ENCODE measurements at regions not wholly inside any gene's neighbourhood (a gene's known extent, or its start where the extent isn't known, plus 50 kb on each side); places are given as distances from the start of the nearest gene placed in this dataset.

GRCh38 chr1:37118790-37119189 lies 84.5 kb upstream of the GRIK3 start:
- Histone ChIP-seq H3K27me3 (ENCODE audit: insufficient read depth, low read length) (peaks cover 44% of the 10 kb centered on the region), H3K36me3 (ENCODE audit: control insufficient read depth in 1 of 2, insufficient read depth in 2 of 2, low read length in 2 of 2) (no peaks in the 10 kb centered on the region), H3K9me3 (ENCODE audit: control insufficient read depth in 1 of 2, insufficient read depth in 1 of 2, low read depth in 1 of 2, low read length in 2 of 2) (no peaks in the 10 kb centered on the region), H3K79me2 (ENCODE audit: insufficient read depth, low read length) (no peaks in the 10 kb centered on the region), H3K4me1 (ENCODE audit: control insufficient read depth in 1 of 2, insufficient read depth in 2 of 2, low read length in 2 of 2) (no peaks in the 10 kb centered on the region), H2AFZ (ENCODE audit: low read depth, low read length, poor library complexity, severe bottlenecking) (no peak overlapping the region), H4K20me1 (ENCODE audit: insufficient read depth) (no peaks in the 10 kb centered on the region), H3K27ac (ENCODE audit: low read depth, low read length) (no peak overlapping the region), H3K4me2 (ENCODE audit: low read length) (no peak overlapping the region), H3K9ac (ENCODE audit: low read length) (no peak overlapping the region), H3K4me3 (replicated peaks in 1 of 2; ENCODE audit: low read depth in 1 of 2, low read length in 2 of 2) (no peak overlapping the region), H3K9me2 (ENCODE audit: insufficient read depth) (no peaks in the 10 kb centered on the region)
- DNase-seq (ENCODE audit: low read depth, low spot score) = no peak
- TF ChIP-seq, protein P1, sequence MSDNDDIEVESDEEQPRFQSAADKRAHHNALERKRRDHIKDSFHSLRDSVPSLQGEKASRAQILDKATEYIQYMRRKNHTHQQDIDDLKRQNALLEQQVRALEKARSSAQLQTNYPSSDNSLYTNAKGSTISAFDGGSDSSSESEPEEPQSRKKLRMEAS (IDR thresholded peaks at IDR 0.05) = no peak
- no peak for TF ChIP-seq EGR1 (IDR thresholded peaks at IDR 0.05; ENCODE audit: low read depth)
- no peak for TF ChIP-seq CTCF (IDR thresholded peaks at IDR 0.05 in 2 of 3, conservative IDR thresholded peaks at IDR 0.05 in 1 of 3; ENCODE audit: borderline replicate concordance in 1 of 3, insufficient read depth in 1 of 3, low read depth in 2 of 3, low read length in 2 of 3)
- no peak for TF ChIP-seq ATF3 (IDR thresholded peaks at IDR 0.05)
- TF ChIP-seq ZNF274 (IDR thresholded peaks at IDR 0.05; ENCODE audit: low read depth, low read length) = no peak
- TF ChIP-seq CEBPB (IDR thresholded peaks at IDR 0.05; ENCODE audit: low read depth) = no peak
- no peak for TF ChIP-seq EZH2 (IDR thresholded peaks at IDR 0.05)
- no peak for TF ChIP-seq TCF7L2 (IDR thresholded peaks at IDR 0.05; ENCODE audit: borderline replicate concordance, extremely low read depth, insufficient read depth, insufficient read length)
- TF ChIP-seq FOSL1 (IDR thresholded peaks at IDR 0.05; ENCODE audit: low read depth) = no peak
- TF ChIP-seq, protein P2, sequence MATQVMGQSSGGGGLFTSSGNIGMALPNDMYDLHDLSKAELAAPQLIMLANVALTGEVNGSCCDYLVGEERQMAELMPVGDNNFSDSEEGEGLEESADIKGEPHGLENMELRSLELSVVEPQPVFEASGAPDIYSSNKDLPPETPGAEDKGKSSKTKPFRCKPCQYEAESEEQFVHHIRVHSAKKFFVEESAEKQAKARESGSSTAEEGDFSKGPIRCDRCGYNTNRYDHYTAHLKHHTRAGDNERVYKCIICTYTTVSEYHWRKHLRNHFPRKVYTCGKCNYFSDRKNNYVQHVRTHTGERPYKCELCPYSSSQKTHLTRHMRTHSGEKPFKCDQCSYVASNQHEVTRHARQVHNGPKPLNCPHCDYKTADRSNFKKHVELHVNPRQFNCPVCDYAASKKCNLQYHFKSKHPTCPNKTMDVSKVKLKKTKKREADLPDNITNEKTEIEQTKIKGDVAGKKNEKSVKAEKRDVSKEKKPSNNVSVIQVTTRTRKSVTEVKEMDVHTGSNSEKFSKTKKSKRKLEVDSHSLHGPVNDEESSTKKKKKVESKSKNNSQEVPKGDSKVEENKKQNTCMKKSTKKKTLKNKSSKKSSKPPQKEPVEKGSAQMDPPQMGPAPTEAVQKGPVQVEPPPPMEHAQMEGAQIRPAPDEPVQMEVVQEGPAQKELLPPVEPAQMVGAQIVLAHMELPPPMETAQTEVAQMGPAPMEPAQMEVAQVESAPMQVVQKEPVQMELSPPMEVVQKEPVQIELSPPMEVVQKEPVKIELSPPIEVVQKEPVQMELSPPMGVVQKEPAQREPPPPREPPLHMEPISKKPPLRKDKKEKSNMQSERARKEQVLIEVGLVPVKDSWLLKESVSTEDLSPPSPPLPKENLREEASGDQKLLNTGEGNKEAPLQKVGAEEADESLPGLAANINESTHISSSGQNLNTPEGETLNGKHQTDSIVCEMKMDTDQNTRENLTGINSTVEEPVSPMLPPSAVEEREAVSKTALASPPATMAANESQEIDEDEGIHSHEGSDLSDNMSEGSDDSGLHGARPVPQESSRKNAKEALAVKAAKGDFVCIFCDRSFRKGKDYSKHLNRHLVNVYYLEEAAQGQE (IDR thresholded peaks at IDR 0.05; ENCODE audit: low read depth) = no peak
- TF ChIP-seq ZFX (IDR thresholded peaks at IDR 0.05) = no peak
- no peak for TF ChIP-seq JUND (IDR thresholded peaks at IDR 0.05)
- no peak for TF ChIP-seq RAD21 (IDR thresholded peaks at IDR 0.05; ENCODE audit: low read depth)
- no peak for TF ChIP-seq CBX3 (IDR thresholded peaks at IDR 0.05; ENCODE audit: low read depth)
- TF ChIP-seq, protein P3, sequence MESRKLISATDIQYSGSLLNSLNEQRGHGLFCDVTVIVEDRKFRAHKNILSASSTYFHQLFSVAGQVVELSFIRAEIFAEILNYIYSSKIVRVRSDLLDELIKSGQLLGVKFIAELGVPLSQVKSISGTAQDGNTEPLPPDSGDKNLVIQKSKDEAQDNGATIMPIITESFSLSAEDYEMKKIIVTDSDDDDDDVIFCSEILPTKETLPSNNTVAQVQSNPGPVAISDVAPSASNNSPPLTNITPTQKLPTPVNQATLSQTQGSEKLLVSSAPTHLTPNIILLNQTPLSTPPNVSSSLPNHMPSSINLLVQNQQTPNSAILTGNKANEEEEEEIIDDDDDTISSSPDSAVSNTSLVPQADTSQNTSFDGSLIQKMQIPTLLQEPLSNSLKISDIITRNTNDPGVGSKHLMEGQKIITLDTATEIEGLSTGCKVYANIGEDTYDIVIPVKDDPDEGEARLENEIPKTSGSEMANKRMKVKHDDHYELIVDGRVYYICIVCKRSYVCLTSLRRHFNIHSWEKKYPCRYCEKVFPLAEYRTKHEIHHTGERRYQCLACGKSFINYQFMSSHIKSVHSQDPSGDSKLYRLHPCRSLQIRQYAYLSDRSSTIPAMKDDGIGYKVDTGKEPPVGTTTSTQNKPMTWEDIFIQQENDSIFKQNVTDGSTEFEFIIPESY (IDR thresholded peaks at IDR 0.05; ENCODE audit: extremely low read depth, insufficient replicate concordance, low read length) = no peak
- TF ChIP-seq POLR2AphosphoS5 (IDR thresholded peaks at IDR 0.05; ENCODE audit: low read depth, low read length) = no peak
- no peak for TF ChIP-seq SRF (IDR thresholded peaks at IDR 0.05; ENCODE audit: low read depth)
- TF ChIP-seq SP1 (IDR thresholded peaks at IDR 0.05; ENCODE audit: low read depth) = no peak
- no peak for TF ChIP-seq EZH2phosphoT487 (IDR thresholded peaks at IDR 0.05; ENCODE audit: borderline replicate concordance)
- TF ChIP-seq SIN3A (IDR thresholded peaks at IDR 0.05; ENCODE audit: low read depth) = no peak
- CTCF ChIA-PET = no interaction called here
- no TSS peak for BruUV-seq (replicated peaks)
- intact Hi-C loops (cut with micrococcal nuclease) = no loop called here
- RAD21 ChIA-PET (ENCODE audit: low non-redundant PET in 1 of 2, low total read pairs in 2 of 2, uncharacterized antibody in 2 of 2, unreplicated experiment in 2 of 2) = no interaction called here
- POLR2A ChIA-PET = no interaction called here
- no peak for ATAC-seq

Measured in HCT116 (cell line).